WTC11 (cell line): ENCODE measurements at regions not wholly inside any gene's neighbourhood (a gene's known extent, or its start where the extent isn't known, plus 50 kb on each side); places are given as distances from the start of the nearest gene placed in this dataset.

Experiments
- CTCF ChIP-seq: fragments of 200-600 bp; IDR thresholded peaks from 2 replicates; pipeline ENCODE4 v1.8.0; 2022; ENCODE audit warnings: antibody characterized with exemption
- MAX ChIP-seq: sonication (generic); formaldehyde crosslinking; IDR thresholded peaks from 2 replicates; pipeline ENCODE4 v1.8.0; 2022; ENCODE audit warnings: mild to moderate bottlenecking, missing genetic modification reagents
- TF ChIP-seq, protein P1 (sequence below): sonication (generic); formaldehyde crosslinking; IDR thresholded peaks from 2 replicates; pipeline ENCODE4 v1.8.0; 2022; ENCODE audit warnings: missing genetic modification reagents

DNA sequence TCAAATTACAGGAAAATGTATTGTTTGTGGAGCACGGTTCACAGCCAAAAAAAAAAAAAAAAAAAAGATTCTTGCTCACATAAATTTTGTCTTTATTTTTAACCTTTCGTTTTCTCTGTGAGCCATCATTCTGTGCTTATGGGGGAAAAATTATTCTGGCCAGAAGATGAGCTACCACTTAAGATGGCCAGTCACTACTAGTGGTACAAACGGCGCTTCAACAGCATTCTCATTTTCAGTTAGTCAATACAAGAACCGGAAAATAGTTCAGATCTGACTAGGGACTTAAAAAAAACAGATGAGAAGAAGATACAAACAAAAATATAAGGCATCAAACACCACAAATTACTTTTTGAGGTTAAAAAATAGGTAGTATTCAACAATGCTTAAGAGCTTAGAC, 158.6 kb upstream of the CNTN5 start:
- TF ChIP-seq CTCF: no peak
- no peak for TF ChIP-seq MAX (CRISPR knock-in tag)
- TF ChIP-seq, protein P1, sequence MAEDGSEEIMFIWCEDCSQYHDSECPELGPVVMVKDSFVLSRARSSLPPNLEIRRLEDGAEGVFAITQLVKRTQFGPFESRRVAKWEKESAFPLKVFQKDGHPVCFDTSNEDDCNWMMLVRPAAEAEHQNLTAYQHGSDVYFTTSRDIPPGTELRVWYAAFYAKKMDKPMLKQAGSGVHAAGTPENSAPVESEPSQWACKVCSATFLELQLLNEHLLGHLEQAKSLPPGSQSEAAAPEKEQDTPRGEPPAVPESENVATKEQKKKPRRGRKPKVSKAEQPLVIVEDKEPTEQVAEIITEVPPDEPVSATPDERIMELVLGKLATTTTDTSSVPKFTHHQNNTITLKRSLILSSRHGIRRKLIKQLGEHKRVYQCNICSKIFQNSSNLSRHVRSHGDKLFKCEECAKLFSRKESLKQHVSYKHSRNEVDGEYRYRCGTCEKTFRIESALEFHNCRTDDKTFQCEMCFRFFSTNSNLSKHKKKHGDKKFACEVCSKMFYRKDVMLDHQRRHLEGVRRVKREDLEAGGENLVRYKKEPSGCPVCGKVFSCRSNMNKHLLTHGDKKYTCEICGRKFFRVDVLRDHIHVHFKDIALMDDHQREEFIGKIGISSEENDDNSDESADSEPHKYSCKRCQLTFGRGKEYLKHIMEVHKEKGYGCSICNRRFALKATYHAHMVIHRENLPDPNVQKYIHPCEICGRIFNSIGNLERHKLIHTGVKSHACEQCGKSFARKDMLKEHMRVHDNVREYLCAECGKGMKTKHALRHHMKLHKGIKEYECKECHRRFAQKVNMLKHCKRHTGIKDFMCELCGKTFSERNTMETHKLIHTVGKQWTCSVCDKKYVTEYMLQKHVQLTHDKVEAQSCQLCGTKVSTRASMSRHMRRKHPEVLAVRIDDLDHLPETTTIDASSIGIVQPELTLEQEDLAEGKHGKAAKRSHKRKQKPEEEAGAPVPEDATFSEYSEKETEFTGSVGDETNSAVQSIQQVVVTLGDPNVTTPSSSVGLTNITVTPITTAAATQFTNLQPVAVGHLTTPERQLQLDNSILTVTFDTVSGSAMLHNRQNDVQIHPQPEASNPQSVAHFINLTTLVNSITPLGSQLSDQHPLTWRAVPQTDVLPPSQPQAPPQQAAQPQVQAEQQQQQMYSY (CRISPR knock-in tag): no peak
